ENCODE measurements at regions not wholly inside any gene's neighbourhood (a gene's known extent, or its start where the extent isn't known, plus 50 kb on each side); places are given as distances from the start of the nearest gene placed in this dataset.

- TF ChIP-seq, protein P1, sequence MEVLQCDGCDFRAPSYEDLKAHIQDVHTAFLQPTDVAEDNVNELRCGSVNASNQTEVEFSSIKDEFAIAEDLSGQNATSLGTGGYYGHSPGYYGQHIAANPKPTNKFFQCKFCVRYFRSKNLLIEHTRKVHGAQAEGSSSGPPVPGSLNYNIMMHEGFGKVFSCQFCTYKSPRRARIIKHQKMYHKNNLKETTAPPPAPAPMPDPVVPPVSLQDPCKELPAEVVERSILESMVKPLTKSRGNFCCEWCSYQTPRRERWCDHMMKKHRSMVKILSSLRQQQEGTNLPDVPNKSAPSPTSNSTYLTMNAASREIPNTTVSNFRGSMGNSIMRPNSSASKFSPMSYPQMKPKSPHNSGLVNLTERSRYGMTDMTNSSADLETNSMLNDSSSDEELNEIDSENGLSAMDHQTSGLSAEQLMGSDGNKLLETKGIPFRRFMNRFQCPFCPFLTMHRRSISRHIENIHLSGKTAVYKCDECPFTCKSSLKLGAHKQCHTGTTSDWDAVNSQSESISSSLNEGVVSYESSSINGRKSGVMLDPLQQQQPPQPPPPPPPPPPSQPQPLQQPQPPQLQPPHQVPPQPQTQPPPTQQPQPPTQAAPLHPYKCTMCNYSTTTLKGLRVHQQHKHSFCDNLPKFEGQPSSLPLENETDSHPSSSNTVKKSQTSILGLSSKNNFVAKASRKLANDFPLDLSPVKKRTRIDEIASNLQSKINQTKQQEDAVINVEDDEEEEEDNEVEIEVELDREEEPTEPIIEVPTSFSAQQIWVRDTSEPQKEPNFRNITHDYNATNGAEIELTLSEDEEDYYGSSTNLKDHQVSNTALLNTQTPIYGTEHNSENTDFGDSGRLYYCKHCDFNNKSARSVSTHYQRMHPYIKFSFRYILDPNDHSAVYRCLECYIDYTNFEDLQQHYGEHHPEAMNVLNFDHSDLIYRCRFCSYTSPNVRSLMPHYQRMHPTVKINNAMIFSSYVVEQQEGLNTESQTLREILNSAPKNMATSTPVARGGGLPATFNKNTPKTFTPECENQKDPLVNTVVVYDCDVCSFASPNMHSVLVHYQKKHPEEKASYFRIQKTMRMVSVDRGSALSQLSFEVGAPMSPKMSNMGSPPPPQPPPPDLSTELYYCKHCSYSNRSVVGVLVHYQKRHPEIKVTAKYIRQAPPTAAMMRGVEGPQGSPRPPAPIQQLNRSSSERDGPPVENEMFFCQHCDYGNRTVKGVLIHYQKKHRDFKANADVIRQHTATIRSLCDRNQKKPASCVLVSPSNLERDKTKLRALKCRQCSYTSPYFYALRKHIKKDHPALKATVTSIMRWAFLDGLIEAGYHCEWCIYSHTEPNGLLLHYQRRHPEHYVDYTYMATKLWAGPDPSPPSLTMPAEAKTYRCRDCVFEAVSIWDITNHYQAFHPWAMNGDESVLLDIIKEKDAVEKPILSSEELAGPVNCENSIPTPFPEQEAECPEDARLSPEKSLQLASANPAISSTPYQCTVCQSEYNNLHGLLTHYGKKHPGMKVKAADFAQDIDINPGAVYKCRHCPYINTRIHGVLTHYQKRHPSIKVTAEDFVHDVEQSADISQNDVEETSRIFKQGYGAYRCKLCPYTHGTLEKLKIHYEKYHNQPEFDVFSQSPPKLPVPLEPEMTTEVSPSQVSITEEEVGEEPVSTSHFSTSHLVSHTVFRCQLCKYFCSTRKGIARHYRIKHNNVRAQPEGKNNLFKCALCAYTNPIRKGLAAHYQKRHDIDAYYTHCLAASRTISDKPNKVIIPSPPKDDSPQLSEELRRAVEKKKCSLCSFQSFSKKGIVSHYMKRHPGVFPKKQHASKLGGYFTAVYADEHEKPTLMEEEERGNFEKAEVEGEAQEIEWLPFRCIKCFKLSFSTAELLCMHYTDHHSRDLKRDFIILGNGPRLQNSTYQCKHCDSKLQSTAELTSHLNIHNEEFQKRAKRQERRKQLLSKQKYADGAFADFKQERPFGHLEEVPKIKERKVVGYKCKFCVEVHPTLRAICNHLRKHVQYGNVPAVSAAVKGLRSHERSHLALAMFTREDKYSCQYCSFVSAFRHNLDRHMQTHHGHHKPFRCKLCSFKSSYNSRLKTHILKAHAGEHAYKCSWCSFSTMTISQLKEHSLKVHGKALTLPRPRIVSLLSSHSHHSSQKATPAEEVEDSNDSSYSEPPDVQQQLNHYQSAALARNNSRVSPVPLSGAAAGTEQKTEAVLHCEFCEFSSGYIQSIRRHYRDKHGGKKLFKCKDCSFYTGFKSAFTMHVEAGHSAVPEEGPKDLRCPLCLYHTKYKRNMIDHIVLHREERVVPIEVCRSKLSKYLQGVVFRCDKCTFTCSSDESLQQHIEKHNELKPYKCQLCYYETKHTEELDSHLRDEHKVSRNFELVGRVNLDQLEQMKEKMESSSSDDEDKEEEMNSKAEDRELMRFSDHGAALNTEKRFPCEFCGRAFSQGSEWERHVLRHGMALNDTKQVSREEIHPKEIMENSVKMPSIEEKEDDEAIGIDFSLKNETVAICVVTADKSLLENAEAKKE (CRISPR knock-in tag; IDR thresholded peaks at IDR 0.05): no peak
- no peak for TF ChIP-seq ZNF331 (CRISPR knock-in tag; IDR thresholded peaks at IDR 0.05; ENCODE audit: low read depth)
- TF ChIP-seq ZNF114 (CRISPR knock-in tag; IDR thresholded peaks at IDR 0.05): no peak
- no peak for TF ChIP-seq POLR2AphosphoS5 (IDR thresholded peaks at IDR 0.05; ENCODE audit: low read depth)
Measured at GRCh38 chr1:73803380-73803779, 394.6 kb downstream of the LRRIQ3 start (continued).

GRCh38 chr1:73801912-73802429 is 396.0 kb downstream of the LRRIQ3 start:
- ATAC-seq: no peak
- no peaks in the 10 kb centered on the region for H3K27me3 ChIP-seq (ENCODE audit: insufficient read depth)
- TF ChIP-seq JUNB (IDR thresholded peaks at IDR 0.05; ENCODE audit: unreplicated experiment): no peak
- Mint-ChIP-seq H3K36me3 (ENCODE audit: low read depth) (no peaks in the 10 kb centered on the region), H3K9me3 (no peaks in the 10 kb centered on the region), H3K27me3 (ENCODE audit: insufficient read depth, low read depth, poor library complexity) (no peaks in the 10 kb centered on the region), H3K27ac (no peak overlapping the region), H3K4me1 (peaks cover 7% of the 10 kb centered on the region; the same call in 2 of the 3 replicates), H3K4me3 (no peak overlapping the region)
- H3K4me2 ChIP-seq: no peak overlapping the region
- H4K20me1 ChIP-seq (replicated peaks; ENCODE audit: insufficient read depth): no peaks in the 10 kb centered on the region
- no peak overlapping the region for H3K4me3 ChIP-seq
- no peak overlapping the region for H2AFZ ChIP-seq
- H3K36me3 ChIP-seq (ENCODE audit: insufficient read depth): no peaks in the 10 kb centered on the region
- no peaks in the 10 kb centered on the region for H3K4me1 ChIP-seq (ENCODE audit: insufficient read depth)
- DNase-seq (ENCODE audit: low spot score): no peak
- no peak overlapping the region for H3K27ac ChIP-seq (ENCODE audit: low read depth)
- H3F3A ChIP-seq (replicated peaks; ENCODE audit: low read depth): no peaks in the 10 kb centered on the region
- no peaks in the 10 kb centered on the region for H3K9me2 ChIP-seq (ENCODE audit: insufficient read depth)
- no peaks in the 10 kb centered on the region for H3K79me2 ChIP-seq (replicated peaks; ENCODE audit: insufficient read depth)

GRCh38 chr1:73800376-73800775 is 397.6 kb downstream of the LRRIQ3 start:
- ATAC-seq: no peak
- no peak overlapping the region for H3K4me3 Mint-ChIP-seq
- no peak for DNase-seq (ENCODE audit: low spot score)
- no peak overlapping the region for H3K27ac Mint-ChIP-seq
- no peaks in the 10 kb centered on the region for H3K36me3 Mint-ChIP-seq (ENCODE audit: low read depth)
- Histone ChIP-seq H4K20me1 (replicated peaks; ENCODE audit: insufficient read depth) (no peaks in the 10 kb centered on the region), H3K4me3 (no peak overlapping the region), H3K4me1 (ENCODE audit: insufficient read depth) (no peaks in the 10 kb centered on the region), H3K36me3 (ENCODE audit: insufficient read depth) (no peaks in the 10 kb centered on the region), H3K9me2 (ENCODE audit: insufficient read depth) (no peaks in the 10 kb centered on the region), H3K4me2 (no peak overlapping the region), H3K79me2 (replicated peaks; ENCODE audit: insufficient read depth) (no peaks in the 10 kb centered on the region), H2AFZ (no peak overlapping the region), H3K27me3 (ENCODE audit: insufficient read depth) (no peaks in the 10 kb centered on the region), H3K27ac (ENCODE audit: low read depth) (no peak overlapping the region), H3F3A (replicated peaks; ENCODE audit: low read depth) (no peaks in the 10 kb centered on the region)
- no peaks in the 10 kb centered on the region for H3K27me3 Mint-ChIP-seq (ENCODE audit: insufficient read depth, low read depth, poor library complexity)
- H3K9me3 Mint-ChIP-seq: no peaks in the 10 kb centered on the region
- peaks cover 7% of the 10 kb centered on the region; the same call in 2 of the 3 replicates for H3K4me1 Mint-ChIP-seq
- TF ChIP-seq, protein P2, sequence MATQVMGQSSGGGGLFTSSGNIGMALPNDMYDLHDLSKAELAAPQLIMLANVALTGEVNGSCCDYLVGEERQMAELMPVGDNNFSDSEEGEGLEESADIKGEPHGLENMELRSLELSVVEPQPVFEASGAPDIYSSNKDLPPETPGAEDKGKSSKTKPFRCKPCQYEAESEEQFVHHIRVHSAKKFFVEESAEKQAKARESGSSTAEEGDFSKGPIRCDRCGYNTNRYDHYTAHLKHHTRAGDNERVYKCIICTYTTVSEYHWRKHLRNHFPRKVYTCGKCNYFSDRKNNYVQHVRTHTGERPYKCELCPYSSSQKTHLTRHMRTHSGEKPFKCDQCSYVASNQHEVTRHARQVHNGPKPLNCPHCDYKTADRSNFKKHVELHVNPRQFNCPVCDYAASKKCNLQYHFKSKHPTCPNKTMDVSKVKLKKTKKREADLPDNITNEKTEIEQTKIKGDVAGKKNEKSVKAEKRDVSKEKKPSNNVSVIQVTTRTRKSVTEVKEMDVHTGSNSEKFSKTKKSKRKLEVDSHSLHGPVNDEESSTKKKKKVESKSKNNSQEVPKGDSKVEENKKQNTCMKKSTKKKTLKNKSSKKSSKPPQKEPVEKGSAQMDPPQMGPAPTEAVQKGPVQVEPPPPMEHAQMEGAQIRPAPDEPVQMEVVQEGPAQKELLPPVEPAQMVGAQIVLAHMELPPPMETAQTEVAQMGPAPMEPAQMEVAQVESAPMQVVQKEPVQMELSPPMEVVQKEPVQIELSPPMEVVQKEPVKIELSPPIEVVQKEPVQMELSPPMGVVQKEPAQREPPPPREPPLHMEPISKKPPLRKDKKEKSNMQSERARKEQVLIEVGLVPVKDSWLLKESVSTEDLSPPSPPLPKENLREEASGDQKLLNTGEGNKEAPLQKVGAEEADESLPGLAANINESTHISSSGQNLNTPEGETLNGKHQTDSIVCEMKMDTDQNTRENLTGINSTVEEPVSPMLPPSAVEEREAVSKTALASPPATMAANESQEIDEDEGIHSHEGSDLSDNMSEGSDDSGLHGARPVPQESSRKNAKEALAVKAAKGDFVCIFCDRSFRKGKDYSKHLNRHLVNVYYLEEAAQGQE (IDR thresholded peaks at IDR 0.05; ENCODE audit: unreplicated experiment): no peak
- TF ChIP-seq ZNF331 (CRISPR knock-in tag; IDR thresholded peaks at IDR 0.05; ENCODE audit: low read depth) (no peak), ETS1 (IDR thresholded peaks at IDR 0.05) (no peak)

Data from GM23338 (cell line).